Lower leg skin (tissue), 3 donors: ENCODE measurements at regions not wholly inside any gene's neighbourhood (a gene's known extent, or its start where the extent isn't known, plus 50 kb on each side); places are given as distances from the start of the nearest gene placed in this dataset.
"Not testable (repeated sequence)": the region's sequence is repeated elsewhere in the genome, so short reads cannot be mapped to it uniquely, and the experiment has no call there.

Experiments used
- POLR2A ChIP-seq, 2 donors: fragments of 450-650 bp; IDR thresholded peaks; one replicate each; pipeline ENCODE4 v1.6.1; 2016 to 2017; ENCODE audit warnings: antibody characterized with exemption in 2 of 2, mild to moderate bottlenecking in 1 of 2, moderate library complexity in 1 of 2
- TF ChIP-seq, protein P1 (sequence below), 3 donors: fragments of 450-650 bp; IDR thresholded peaks; one replicate each; pipeline ENCODE4 v1.5.1; 2016; ENCODE audit warnings: antibody characterized with exemption in 3 of 3, mild to moderate bottlenecking in 3 of 3, moderate library complexity in 2 of 3

DNA sequence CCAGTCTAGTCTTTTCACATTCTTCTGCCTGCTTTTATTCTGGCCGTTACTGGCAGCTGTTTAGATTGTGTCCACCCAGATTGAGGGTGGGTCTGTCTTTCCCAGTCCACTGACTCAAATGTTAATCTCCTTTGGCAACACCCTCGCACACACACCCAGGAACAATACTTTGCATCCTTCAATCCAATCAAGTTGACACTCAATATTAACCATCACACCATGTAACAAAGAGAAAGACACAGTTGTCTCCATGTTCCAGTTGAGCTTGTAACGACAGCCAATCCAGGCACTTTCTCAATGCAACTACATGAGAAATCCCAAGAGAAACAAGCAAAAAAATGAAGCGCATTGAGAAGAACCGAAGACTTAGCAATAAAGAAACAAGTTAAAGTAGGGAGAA lies 877.7 kb downstream of the LTN1 start:
- TF ChIP-seq, protein P1, sequence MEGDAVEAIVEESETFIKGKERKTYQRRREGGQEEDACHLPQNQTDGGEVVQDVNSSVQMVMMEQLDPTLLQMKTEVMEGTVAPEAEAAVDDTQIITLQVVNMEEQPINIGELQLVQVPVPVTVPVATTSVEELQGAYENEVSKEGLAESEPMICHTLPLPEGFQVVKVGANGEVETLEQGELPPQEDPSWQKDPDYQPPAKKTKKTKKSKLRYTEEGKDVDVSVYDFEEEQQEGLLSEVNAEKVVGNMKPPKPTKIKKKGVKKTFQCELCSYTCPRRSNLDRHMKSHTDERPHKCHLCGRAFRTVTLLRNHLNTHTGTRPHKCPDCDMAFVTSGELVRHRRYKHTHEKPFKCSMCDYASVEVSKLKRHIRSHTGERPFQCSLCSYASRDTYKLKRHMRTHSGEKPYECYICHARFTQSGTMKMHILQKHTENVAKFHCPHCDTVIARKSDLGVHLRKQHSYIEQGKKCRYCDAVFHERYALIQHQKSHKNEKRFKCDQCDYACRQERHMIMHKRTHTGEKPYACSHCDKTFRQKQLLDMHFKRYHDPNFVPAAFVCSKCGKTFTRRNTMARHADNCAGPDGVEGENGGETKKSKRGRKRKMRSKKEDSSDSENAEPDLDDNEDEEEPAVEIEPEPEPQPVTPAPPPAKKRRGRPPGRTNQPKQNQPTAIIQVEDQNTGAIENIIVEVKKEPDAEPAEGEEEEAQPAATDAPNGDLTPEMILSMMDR (IDR thresholded peaks at IDR 0.05) = not testable (repeated sequence)
- TF ChIP-seq POLR2A (IDR thresholded peaks at IDR 0.05) = not testable (repeated sequence)
